Thyroid gland (tissue), 4 donors: ENCODE measurements at regions not wholly inside any gene's neighbourhood (a gene's known extent, or its start where the extent isn't known, plus 50 kb on each side); places are given as distances from the start of the nearest gene placed in this dataset.
A peak's percentile ranks its signal among the peaks of the same experiment; 100 is the strongest.

Experiments used
- DNase-seq, 2 donors: peaks; one replicate each; pipeline ENCODE4 v3.0.0-alpha.2; 2019
- H3K27ac ChIP-seq, 3 donors: fragments of 200-600 bp; sonication (generic); 1 replicate in 2 of 3; 2 replicates in 1 of 3; pipeline ENCODE4 v1.5.1; 2016 to 2019; ENCODE audit warnings: mild to moderate bottlenecking in 1 of 3, moderate library complexity in 1 of 3
- H3K27me3 ChIP-seq: fragments of 200-600 bp; sonication (generic); one replicate; pipeline ENCODE4 v1.5.1; 2019
- H3K36me3 ChIP-seq, 2 donors: fragments of 200-600 bp; sonication (generic); one replicate each; pipeline ENCODE4 v1.5.1; 2016 to 2019
- H3K4me1 ChIP-seq, 2 donors: fragments of 200-600 bp; sonication (generic); one replicate each; pipeline ENCODE4 v1.5.1; 2017 to 2019
- H3K4me3 ChIP-seq, 3 donors: fragments of 200-600 bp; sonication (generic); replicated peaks in 1 of 3; 1 replicate in 2 of 3; 2 replicates in 1 of 3; pipeline ENCODE4 v1.5.1; 2016; ENCODE audit warnings: mild to moderate bottlenecking in 1 of 3
- H3K9me3 ChIP-seq: fragments of 200-600 bp; sonication (generic); one replicate; pipeline ENCODE4 v1.5.1; 2017
- CTCF ChIP-seq, 6 experiments: fragments of 200-600 bp in 3 of 6; fragments of 450-650 bp in 3 of 6; sonication (generic) in 3 of 6; IDR thresholded peaks; one replicate each; pipeline ENCODE4 v1.5.1; 2016 to 2019; ENCODE audit warnings: antibody characterized with exemption in 6 of 6, mild to moderate bottlenecking in 2 of 6, inconsistent platforms in 1 of 6, moderate library complexity in 1 of 6
- POLR2A ChIP-seq, 2 donors: fragments of 450-650 bp; IDR thresholded peaks; one replicate each; pipeline ENCODE4 v1.6.1; 2017; ENCODE audit warnings: antibody characterized with exemption in 2 of 2, mild to moderate bottlenecking in 2 of 2, moderate library complexity in 1 of 2
- WGBS, 2 donors: methylation state at CpG; one replicate each; pipeline ENCODE4 v1.1.5; 2017; 5-methylcytosine and 5-hydroxymethylcytosine counted together
- intact Hi-C: fragments of 100-400 bp; cut with DNase I; formaldehyde crosslinking; loops from one replicate; pipeline ENCODE4 v1.15.1; 2023

GRCh38 chr3:72015463-72015862, 230.5 kb upstream of the PROK2 start:
- Histone ChIP-seq H3K4me3 (no peak overlapping the region), H3K27me3 (no peaks in the 10 kb centered on the region), H3K27ac (no peak overlapping the region), H3K4me1 (no peaks in the 10 kb centered on the region), H3K9me3 (no peaks in the 10 kb centered on the region), H3K36me3 (no peaks in the 10 kb centered on the region)
- TF ChIP-seq POLR2A (IDR thresholded peaks at IDR 0.05) (no peak), CTCF (IDR thresholded peaks at IDR 0.05) (no peak)
- WGBS, 2 donors: 89 to 93% methylated on average over 6 of the region's 6 CpGs
- DNase-seq: no peak
- intact Hi-C loops: no loop called here

- Histone ChIP-seq H3K27ac (no peak overlapping the region), H3K27me3 (no peaks in the 10 kb centered on the region), H3K36me3 (no peaks in the 10 kb centered on the region), H3K4me1 (no peaks in the 10 kb centered on the region), H3K9me3 (no peaks in the 10 kb centered on the region), H3K4me3 (no peak overlapping the region)
- WGBS, 2 donors: 75 to 82% methylated on average over 5 of the region's 5 CpGs
- intact Hi-C loops: no loop called here
- DNase-seq: no peak
- TF ChIP-seq CTCF (IDR thresholded peaks at IDR 0.05) (no peak), POLR2A (IDR thresholded peaks at IDR 0.05) (no peak)
Measured at GRCh38 chr3:72013084-72013483, 228.1 kb upstream of the PROK2 start.

DNA sequence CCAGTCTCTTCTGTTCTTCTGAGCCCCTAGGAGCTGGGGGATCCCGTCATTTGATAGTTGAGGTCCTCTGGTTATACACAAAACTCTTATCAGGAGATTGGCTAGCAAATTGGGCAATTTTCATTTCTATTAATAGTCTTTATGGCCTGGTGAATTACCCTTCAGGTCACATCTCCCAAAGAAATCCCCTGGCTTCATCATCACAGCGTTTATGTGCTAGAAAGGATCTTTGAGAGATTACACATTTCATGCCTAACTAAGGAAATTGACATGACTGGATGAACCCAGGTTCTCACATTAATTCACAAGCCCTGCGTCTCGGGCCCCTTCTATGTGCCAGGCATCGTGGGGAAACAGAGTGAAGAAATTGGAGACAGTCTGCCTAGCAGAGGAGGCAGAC, 227.4 kb upstream of the PROK2 start:
- TF ChIP-seq CTCF (IDR thresholded peaks at IDR 0.05) (no peak), POLR2A (IDR thresholded peaks at IDR 0.05) (no peak)
- no peaks in the 10 kb centered on the region for H3K36me3 ChIP-seq

DNA sequence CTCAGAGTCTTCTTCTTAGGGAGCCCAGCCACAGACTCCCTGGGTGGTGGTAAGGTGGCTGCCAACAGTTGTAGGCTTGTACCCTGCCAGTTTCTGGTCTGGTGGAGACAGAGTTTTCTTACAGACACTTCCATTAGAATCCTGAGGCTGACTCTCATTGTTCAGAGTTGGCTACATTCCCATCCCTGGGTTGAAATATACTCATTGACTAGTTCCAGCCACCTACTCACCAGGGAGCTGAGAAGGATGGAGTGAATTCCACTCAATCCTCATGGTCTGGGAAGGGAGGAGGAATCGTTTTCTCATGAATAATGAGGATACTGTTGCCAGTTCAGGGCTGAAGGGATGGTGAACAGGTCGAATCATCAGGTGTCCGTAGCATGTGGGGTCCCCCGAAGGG, 226.5 kb upstream of the PROK2 start:
- intact Hi-C loops: no loop called here
- 62 to 77% methylated on average over 4 of the region's 4 CpGs for WGBS, 2 donors

More for the DNA sequence above, 227.4 kb upstream of the PROK2 start:
- no peaks in the 10 kb centered on the region for H3K9me3 ChIP-seq
- DNase-seq: no peak
- intact Hi-C loops: no loop called here
- no peak overlapping the region for H3K27ac ChIP-seq
- H3K4me1 ChIP-seq: no peaks in the 10 kb centered on the region
- H3K4me3 ChIP-seq: no peak overlapping the region
- no peaks in the 10 kb centered on the region for H3K27me3 ChIP-seq
- 88 to 93% methylated on average over 5 of the region's 5 CpGs for WGBS, 2 donors

More for the DNA sequence above, 226.5 kb upstream of the PROK2 start:
- H3K36me3 ChIP-seq: no peaks in the 10 kb centered on the region
- no peak overlapping the region for H3K4me3 ChIP-seq
- H3K27me3 ChIP-seq: no peaks in the 10 kb centered on the region
- H3K4me1 ChIP-seq: no peaks in the 10 kb centered on the region
- H3K9me3 ChIP-seq: no peaks in the 10 kb centered on the region
- no peak for TF ChIP-seq CTCF (IDR thresholded peaks at IDR 0.05)
- TF ChIP-seq POLR2A (IDR thresholded peaks at IDR 0.05): no peak
- H3K27ac ChIP-seq: no peak overlapping the region
- DNase-seq: peak; percentile 33 to 40
